Pancreas (tissue), 10 donors: ENCODE measurements at regions not wholly inside any gene's neighbourhood (a gene's known extent, or its start where the extent isn't known, plus 50 kb on each side); places are given as distances from the start of the nearest gene placed in this dataset.
A peak's percentile ranks its signal among the peaks of the same experiment; 100 is the strongest.

Experiments
- ATAC-seq, 4 donors: fragments of 200-7000 bp; cut with Tn5 transposase; one replicate each; pipeline versions ENCODE4 v1.8.0 to v1.9.1; 2020; ENCODE audit warnings: mild to moderate bottlenecking in 4 of 4, moderate library complexity in 4 of 4
- DNase-seq, 6 donors: peaks; one replicate each; pipeline ENCODE4 v3.0.0-alpha.2; 2020
- FAIRE-seq: peaks from 2 replicates; lab custom pipeline; 2012; peaks lifted over from hg19 to GRCh38; lab: Jason Lieb, UNC
- H3K27ac ChIP-seq, 4 donors: fragments of 200-600 bp; sonication (generic); 1 replicate in 3 of 4; 2 replicates in 1 of 4; pipeline versions ENCODE4 v1.5.0 to v1.8.0; 2020
- H3K27me3 ChIP-seq, 4 donors: fragments of 200-600 bp; one replicate each; pipeline ENCODE4 v1.8.0; 2021
- H3K36me3 ChIP-seq, 3 donors: fragments of 200-600 bp; sonication (generic) in 1 of 3; one replicate each; pipeline versions ENCODE4 v1.5.0 to v1.8.0; 2020 to 2021
- H3K4me1 ChIP-seq, 3 donors: fragments of 200-600 bp; one replicate each; pipeline ENCODE4 v1.8.0; 2021
- H3K4me3 ChIP-seq, 4 donors: fragments of 200-600 bp; sonication (generic) in 2 of 4; one replicate each; pipeline versions ENCODE4 v1.5.0 to v1.8.0; 2020 to 2021
- H3K9me3 ChIP-seq, 4 donors: fragments of 200-600 bp; one replicate each; pipeline ENCODE4 v1.8.0; 2021
- WGBS, 2 donors: extraction: QIAGEN DNeasy Blood & Tissue Kit; methylation state at CpG; one replicate each; pipeline ENCODE4 v1.1.7; 2013; 5-methylcytosine and 5-hydroxymethylcytosine counted together
- intact Hi-C, 3 donors: fragments of 100-400 bp; cut with DNase I; formaldehyde crosslinking; loops; one replicate each; pipeline versions ENCODE4 v1.11.1 to v1.14.2; 2022
- TF ChIP-seq, protein P1 (sequence below), 4 donors: fragments of 200-600 bp; sonication (generic) in 3 of 4; IDR thresholded peaks; one replicate each; pipeline versions ENCODE4 v1.5.0 to v1.8.0; 2021; ENCODE audit warnings: antibody characterized with exemption in 4 of 4
- donor health status: healthy with polysubstance abuse.
- donor health status: DM: no; HTN: no; CAD: no; lungs with moderate emphysema.
- donor health status: DM: no; HTN: no; CAD: no.
- donor health status: control.
- donor health status: control.
- donor health status: Bipolar disorder and iron deficiency.
- donor health status: DM: yes; HTN: yes; CAD: no.
- donor health status: DM: no; HTN: no; CAD: no.
- donor health status: DM: no; HTN: no; CAD: no.
- donor health status: DM: yes; HTN: yes; CAD: no.

GRCh38 chr3:127408684-127409420 is 121.0 kb upstream of the PRR20G start:
- TF ChIP-seq, protein P1, sequence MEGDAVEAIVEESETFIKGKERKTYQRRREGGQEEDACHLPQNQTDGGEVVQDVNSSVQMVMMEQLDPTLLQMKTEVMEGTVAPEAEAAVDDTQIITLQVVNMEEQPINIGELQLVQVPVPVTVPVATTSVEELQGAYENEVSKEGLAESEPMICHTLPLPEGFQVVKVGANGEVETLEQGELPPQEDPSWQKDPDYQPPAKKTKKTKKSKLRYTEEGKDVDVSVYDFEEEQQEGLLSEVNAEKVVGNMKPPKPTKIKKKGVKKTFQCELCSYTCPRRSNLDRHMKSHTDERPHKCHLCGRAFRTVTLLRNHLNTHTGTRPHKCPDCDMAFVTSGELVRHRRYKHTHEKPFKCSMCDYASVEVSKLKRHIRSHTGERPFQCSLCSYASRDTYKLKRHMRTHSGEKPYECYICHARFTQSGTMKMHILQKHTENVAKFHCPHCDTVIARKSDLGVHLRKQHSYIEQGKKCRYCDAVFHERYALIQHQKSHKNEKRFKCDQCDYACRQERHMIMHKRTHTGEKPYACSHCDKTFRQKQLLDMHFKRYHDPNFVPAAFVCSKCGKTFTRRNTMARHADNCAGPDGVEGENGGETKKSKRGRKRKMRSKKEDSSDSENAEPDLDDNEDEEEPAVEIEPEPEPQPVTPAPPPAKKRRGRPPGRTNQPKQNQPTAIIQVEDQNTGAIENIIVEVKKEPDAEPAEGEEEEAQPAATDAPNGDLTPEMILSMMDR (IDR thresholded peaks at IDR 0.05) = no peak
- intact Hi-C loops = no loop called here
- Histone ChIP-seq H3K36me3 (no peaks in the 10 kb centered on the region), H3K9me3 (no peaks in the 10 kb centered on the region), H3K4me1 (no peaks in the 10 kb centered on the region), H3K27me3 (no peaks in the 10 kb centered on the region), H3K27ac (no peak overlapping the region), H3K4me3 (no peak overlapping the region)
- peak in 1 of 6 donors; percentile 39 for DNase-seq
- 51 to 54% methylated on average over 14 of the region's 14 CpGs for WGBS, 2 donors
- ATAC-seq = no peak
- FAIRE-seq = no peak

DNA sequence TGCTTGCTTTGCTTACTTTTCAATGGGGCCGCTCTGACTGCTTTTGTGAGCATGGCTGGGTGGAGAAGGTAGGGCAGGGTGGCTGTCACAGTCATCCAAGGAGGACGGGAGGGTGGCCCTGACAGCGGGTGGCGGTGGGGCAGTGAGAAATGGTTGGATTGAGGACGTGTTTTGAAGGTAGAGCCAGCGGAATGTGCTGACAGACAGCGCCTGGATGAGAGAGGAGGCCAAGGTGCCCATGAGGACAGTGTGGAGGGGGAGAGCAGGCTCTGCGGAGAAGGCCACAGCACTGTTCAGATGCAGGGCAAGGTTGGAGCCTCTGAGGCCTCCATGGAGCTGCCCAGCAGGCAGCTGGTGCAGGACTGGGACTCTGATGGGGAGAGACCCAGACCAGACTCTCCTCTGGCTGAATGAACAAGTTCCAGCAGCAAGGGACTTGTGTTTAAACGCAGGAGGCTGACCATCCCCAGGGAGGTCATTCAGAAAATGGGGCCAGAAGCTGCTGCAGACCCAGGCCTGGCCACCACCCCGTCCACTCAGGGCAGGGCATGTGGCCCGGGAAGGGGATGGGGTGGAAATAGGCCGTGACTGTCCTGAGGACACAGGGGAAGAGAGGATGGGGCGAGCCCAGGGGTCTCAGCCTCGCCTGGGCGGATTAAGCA is 120.3 kb upstream of the PRR20G start:
- no peaks in the 10 kb centered on the region for H3K36me3 ChIP-seq
- WGBS, 2 donors = 77 to 79% methylated on average over 15 of the region's 15 CpGs
- no peaks in the 10 kb centered on the region for H3K4me1 ChIP-seq
- no peak overlapping the region for H3K27ac ChIP-seq
- no peak overlapping the region for H3K4me3 ChIP-seq
- FAIRE-seq = no peak
- H3K27me3 ChIP-seq = no peaks in the 10 kb centered on the region
- no peak for ATAC-seq
- no peaks in the 10 kb centered on the region for H3K9me3 ChIP-seq
- intact Hi-C loops = no loop called here
- TF ChIP-seq, protein P1 (IDR thresholded peaks at IDR 0.05) = no peak
- DNase-seq = peak in 1 of 6 donors; percentile 28

- WGBS, 2 donors = 84 to 89% methylated on average over 13 of the region's 13 CpGs
- no peaks in the 10 kb centered on the region for H3K27me3 ChIP-seq
- intact Hi-C loops = no loop called here
- H3K4me3 ChIP-seq = no peak overlapping the region
- no peak overlapping the region for H3K27ac ChIP-seq
- no peak for ATAC-seq
- peak in 1 of 6 donors; percentile 38 for DNase-seq
- no peaks in the 10 kb centered on the region for H3K36me3 ChIP-seq
- no peaks in the 10 kb centered on the region for H3K4me1 ChIP-seq
- TF ChIP-seq, protein P1 (IDR thresholded peaks at IDR 0.05) = no peak
- FAIRE-seq = no peak
- H3K9me3 ChIP-seq = no peaks in the 10 kb centered on the region
These were observed 119.4 kb upstream of the PRR20G start for GRCh38 chr3:127407026-127407939.

DNA sequence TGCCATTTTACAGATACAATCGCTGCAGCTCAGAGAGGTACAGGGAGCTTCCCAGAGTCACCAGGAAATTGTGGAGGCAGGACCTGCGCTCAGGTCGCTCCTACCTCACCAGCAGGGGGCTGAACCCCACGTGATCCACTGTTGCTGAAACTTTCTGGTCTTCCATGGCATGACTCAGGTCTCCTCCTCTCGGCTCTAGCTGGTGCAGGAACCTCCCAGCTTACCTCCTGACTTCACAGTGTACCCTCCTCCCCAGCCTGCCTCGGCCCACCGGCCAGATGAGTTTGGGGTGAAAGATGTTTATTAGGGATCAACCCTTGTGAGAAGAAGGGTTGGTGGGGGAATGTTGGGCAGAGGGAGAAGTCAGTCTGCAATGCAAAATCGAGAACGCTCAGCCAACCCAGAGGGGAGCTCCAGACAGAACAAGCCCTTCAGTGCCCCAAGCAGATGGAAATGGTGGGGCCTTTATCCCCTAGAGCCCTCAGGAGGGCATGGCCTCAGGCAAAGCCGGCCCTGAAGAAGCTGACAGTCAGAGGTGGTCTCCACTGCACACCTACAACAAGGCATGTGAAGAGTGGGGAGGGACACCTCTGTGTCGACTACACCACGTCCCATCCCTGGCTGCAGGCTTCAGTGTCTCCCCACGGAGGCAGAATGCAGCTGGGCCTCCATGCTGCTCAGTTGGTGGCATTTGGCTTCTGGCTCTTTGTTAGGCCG is 118.6 kb upstream of the PRR20G start:
- Histone ChIP-seq H3K4me1 (no peaks in the 10 kb centered on the region), H3K9me3 (no peaks in the 10 kb centered on the region), H3K4me3 (no peak overlapping the region), H3K27ac (no peak overlapping the region), H3K36me3 (no peaks in the 10 kb centered on the region), H3K27me3 (no peaks in the 10 kb centered on the region)
- ATAC-seq (no peak), DNase-seq (peak in 1 of 6 donors; percentile 42), FAIRE-seq (no peak)
- WGBS, 2 donors = 70 to 77% methylated on average over 14 of the region's 14 CpGs
- TF ChIP-seq, protein P1 (IDR thresholded peaks at IDR 0.05) = no peak
- intact Hi-C loops = no loop called here
